Liver (tissue), 8 donors: ENCODE measurements at regions not wholly inside any gene's neighbourhood (a gene's known extent, or its start where the extent isn't known, plus 50 kb on each side); places are given as distances from the start of the nearest gene placed in this dataset.

Experiments
- DNase-seq: peaks from one replicate; pipeline ENCODE4 v3.0.0-alpha.2; 2017; ENCODE audit warnings: low spot score
- H3K27ac ChIP-seq, 2 donors: one replicate each; pipeline ENCODE4 v1.7.0; 2013; ENCODE audit warnings: inconsistent platforms in 2 of 2, low read length in 2 of 2, control low read depth in 1 of 2, low read depth in 1 of 2, mild to moderate bottlenecking in 1 of 2
- H3K27me3 ChIP-seq, 4 donors: one replicate each; pipeline versions ENCODE4 v1.6.1 to v1.7.0; 2013; ENCODE audit warnings: low read length in 3 of 4, inconsistent platforms in 1 of 4, mild to moderate bottlenecking in 1 of 4, moderate library complexity in 1 of 4; ENCODE audit not compliant: control insufficient read depth in 4 of 4, insufficient read depth in 4 of 4
- H3K36me3 ChIP-seq, 4 donors: one replicate each; pipeline versions ENCODE4 v1.6.1 to v1.7.0; 2013; ENCODE audit warnings: low read length in 3 of 4, mild to moderate bottlenecking in 3 of 4, low read depth in 1 of 4, moderate library complexity in 1 of 4; ENCODE audit not compliant: control insufficient read depth in 4 of 4, insufficient read depth in 3 of 4
- H3K4me1 ChIP-seq, 4 donors: one replicate each; pipeline versions ENCODE4 v1.6.1 to v1.7.0; 2013; ENCODE audit warnings: low read length in 3 of 4, mild to moderate bottlenecking in 3 of 4, moderate library complexity in 1 of 4; ENCODE audit not compliant: control insufficient read depth in 4 of 4, insufficient read depth in 4 of 4
- H3K4me3 ChIP-seq, 3 donors: one replicate each; pipeline versions ENCODE4 v1.6.1 to v1.7.0; 2013; ENCODE audit warnings: low read length in 3 of 3, control low read depth in 1 of 3, low read depth in 1 of 3, mild to moderate bottlenecking in 1 of 3
- H3K9ac ChIP-seq, 2 donors: one replicate each; pipeline ENCODE4 v1.7.0; 2013; ENCODE audit warnings: low read length in 2 of 2, mild to moderate bottlenecking in 2 of 2, moderate library complexity in 2 of 2, control low read depth in 1 of 2, low read depth in 1 of 2
- H3K9me3 ChIP-seq, 4 donors: one replicate each; pipeline versions ENCODE4 v1.6.1 to v1.7.0; 2013; ENCODE audit warnings: low read length in 3 of 4; ENCODE audit not compliant: control insufficient read depth in 4 of 4
- ATF3 ChIP-seq: IDR thresholded peaks from 2 replicates; pipeline ENCODE4 v1.6.1; 2016; ENCODE audit warnings: antibody characterized with exemption
- CTCF ChIP-seq: fragments of 150-350 bp; IDR thresholded peaks from 2 replicates; pipeline ENCODE4 v1.5.1; 2017; ENCODE audit warnings: improper control_type of control experiment, low read depth, low read length; ENCODE audit not compliant: missing input control
- EGR1 ChIP-seq, 2 donors: IDR thresholded peaks; 2 replicates each; pipeline ENCODE4 v1.6.1; 2016 to 2018; ENCODE audit warnings: antibody characterized with exemption in 2 of 2, low read depth in 2 of 2
- FOXA2 ChIP-seq: IDR thresholded peaks from 2 replicates; pipeline ENCODE4 v1.6.1; 2016; ENCODE audit warnings: antibody characterized with exemption
- GABPA ChIP-seq, 2 donors: IDR thresholded peaks in 1 of 2; conservative IDR thresholded peaks in 1 of 2; 2 replicates each; pipeline ENCODE4 v1.6.1; 2016; ENCODE audit warnings: antibody characterized with exemption in 2 of 2, mild to moderate bottlenecking in 1 of 2, moderate library complexity in 1 of 2
- HNF4A ChIP-seq, 2 donors: conservative IDR thresholded peaks; 2 replicates each; pipeline ENCODE4 v1.6.1; 2016; ENCODE audit warnings: antibody characterized with exemption in 2 of 2, mild to moderate bottlenecking in 2 of 2
- HNF4G ChIP-seq: IDR thresholded peaks from 2 replicates; pipeline ENCODE4 v1.6.1; 2016; ENCODE audit warnings: antibody characterized with exemption
- JUND ChIP-seq, 2 donors: IDR thresholded peaks; 2 replicates each; pipeline ENCODE4 v1.6.1; 2016; ENCODE audit warnings: antibody characterized with exemption in 2 of 2
- MAX ChIP-seq: IDR thresholded peaks from 2 replicates; pipeline ENCODE4 v1.6.1; 2016; ENCODE audit warnings: antibody characterized with exemption
- NR2F2 ChIP-seq: IDR thresholded peaks from 2 replicates; pipeline ENCODE4 v1.6.1; 2016; ENCODE audit warnings: antibody characterized with exemption
- RAD21 ChIP-seq, 2 donors: IDR thresholded peaks; 2 replicates each; pipeline ENCODE4 v1.6.1; 2016; ENCODE audit warnings: antibody characterized with exemption in 2 of 2, mild to moderate bottlenecking in 2 of 2
- REST ChIP-seq: IDR thresholded peaks from 2 replicates; pipeline ENCODE4 v1.6.1; 2016; ENCODE audit warnings: antibody characterized with exemption, mild to moderate bottlenecking
- RXRA ChIP-seq, 2 donors: IDR thresholded peaks; 2 replicates each; pipeline ENCODE4 v1.6.1; 2017 to 2018; ENCODE audit warnings: antibody characterized with exemption in 2 of 2, mild to moderate bottlenecking in 1 of 2
- SP1 ChIP-seq: IDR thresholded peaks from 2 replicates; pipeline ENCODE4 v1.6.1; 2018; ENCODE audit warnings: antibody characterized with exemption, mild to moderate bottlenecking
- TAF1 ChIP-seq: conservative IDR thresholded peaks from 2 replicates; pipeline ENCODE4 v1.6.1; 2016; ENCODE audit warnings: antibody characterized with exemption, mild to moderate bottlenecking
- YY1 ChIP-seq: IDR thresholded peaks from 2 replicates; pipeline ENCODE4 v1.6.1; 2016; ENCODE audit warnings: antibody characterized with exemption, mild to moderate bottlenecking
- WGBS: extraction: QIAGEN DNeasy Blood & Tissue Kit; methylation state at CpG from one replicate; pipeline ENCODE4 v1.1.7; 2013; 5-methylcytosine and 5-hydroxymethylcytosine counted together
- donor health status: healthy.
- donor health status: healthy.
- donor health status: healthy.
- donor health status: healthy.
- donor health status: healthy.

- DNase-seq = no peak
- Histone ChIP-seq H3K36me3 (no peaks in the 10 kb centered on the region), H3K9me3 (no peaks in the 10 kb centered on the region), H3K27me3 (no peaks in the 10 kb centered on the region), H3K4me3 (no peak overlapping the region), H3K27ac (no peak overlapping the region), H3K9ac (no peak overlapping the region), H3K4me1 (no peaks in the 10 kb centered on the region)
- 77% methylated on average over 5 of the region's 5 CpGs for WGBS
- TF ChIP-seq NR2F2 (no peak), REST (no peak), GABPA (IDR thresholded peaks at IDR 0.05 in 1 of 2, conservative IDR thresholded peaks at IDR 0.05 in 1 of 2) (no peak), RXRA (IDR thresholded peaks at IDR 0.05) (no peak), TAF1 (no peak), HNF4G (no peak), YY1 (no peak), JUND (IDR thresholded peaks at IDR 0.05) (no peak), CTCF (no peak)
Observed at GRCh38 chr17:53316073-53316472, 506.7 kb upstream of the KIF2B start.

- 79% methylated on average over 3 of the region's 3 CpGs for WGBS
- Histone ChIP-seq H3K4me1 (no peaks in the 10 kb centered on the region), H3K9me3 (no peaks in the 10 kb centered on the region), H3K9ac (no peak overlapping the region), H3K36me3 (no peaks in the 10 kb centered on the region), H3K27ac (no peak overlapping the region), H3K27me3 (no peaks in the 10 kb centered on the region), H3K4me3 (no peak overlapping the region)
- TF ChIP-seq NR2F2 (no peak), HNF4A (conservative IDR thresholded peaks at IDR 0.05) (no peak), EGR1 (IDR thresholded peaks at IDR 0.05; ENCODE audit: low read depth in 2 of 2) (no peak), FOXA2 (no peak), ATF3 (no peak), CTCF (no peak), YY1 (no peak), MAX (no peak), SP1 (no peak), RAD21 (IDR thresholded peaks at IDR 0.05) (no peak), REST (no peak), GABPA (IDR thresholded peaks at IDR 0.05 in 1 of 2, conservative IDR thresholded peaks at IDR 0.05 in 1 of 2) (no peak), TAF1 (no peak), RXRA (IDR thresholded peaks at IDR 0.05) (no peak), HNF4G (no peak)
- no peak for DNase-seq
Observed at GRCh38 chr17:53314521-53314920, 508.2 kb upstream of the KIF2B start.
